Epithelial cell of proximal tubule (primary cell): ENCODE measurements at regions not wholly inside any gene's neighbourhood (a gene's known extent, or its start where the extent isn't known, plus 50 kb on each side); places are given as distances from the start of the nearest gene placed in this dataset.

Source experiments
- DNase-seq: peaks from one replicate; pipeline ENCODE4 v3.0.0-alpha.2; 2011; ENCODE audit warnings: low read depth
- H3K4me3 ChIP-seq: 2 replicates; pipeline ENCODE4 v1.5.1; 2011; ENCODE audit warnings: low read depth, mild to moderate bottlenecking, low read length
- CTCF ChIP-seq: conservative IDR thresholded peaks from 2 replicates; pipeline ENCODE4 v1.5.1; 2012; ENCODE audit warnings: low read depth, mild to moderate bottlenecking, low read length

- no peak for DNase-seq
- H3K4me3 ChIP-seq = no peak overlapping the region
- no peak for TF ChIP-seq CTCF
These were observed 140.5 kb upstream of the KLHL25 start for GRCh38 chr15:85935182-85935581.

GRCh38 chr15:85937661-85938060, 142.0 kb upstream of the AGBL1 start:
- TF ChIP-seq CTCF = no peak
- no peak overlapping the region for H3K4me3 ChIP-seq
- DNase-seq = no peak

GRCh38 chr15:85941186-85941855, 138.3 kb upstream of the AGBL1 start:
- no peak for DNase-seq
- TF ChIP-seq CTCF = no peak

GRCh38 chr15:85942632-85943031, 137.0 kb upstream of the AGBL1 start:
- H3K4me3 ChIP-seq = no peak overlapping the region
- no peak for DNase-seq
- TF ChIP-seq CTCF = no peak

More at GRCh38 chr15:85941186-85941855, 138.3 kb upstream of the AGBL1 start:
- no peak overlapping the region for H3K4me3 ChIP-seq

- no peak for TF ChIP-seq CTCF
- no peak overlapping the region for H3K4me3 ChIP-seq
These were observed 136.5 kb upstream of the AGBL1 start for GRCh38 chr15:85943151-85943550.

GRCh38 chr15:85943791-85944190, 135.9 kb upstream of the AGBL1 start:
- DNase-seq = no peak
- no peak for TF ChIP-seq CTCF
- H3K4me3 ChIP-seq = no peak overlapping the region

More at GRCh38 chr15:85943151-85943550, 136.5 kb upstream of the AGBL1 start:
- DNase-seq = no peak

GRCh38 chr15:85947021-85947420, 132.7 kb upstream of the AGBL1 start:
- no peak for TF ChIP-seq CTCF
- DNase-seq = no peak
- H3K4me3 ChIP-seq = no peak overlapping the region
